Suppressor macrophage (primary cell): ENCODE measurements at regions not wholly inside any gene's neighbourhood (a gene's known extent, or its start where the extent isn't known, plus 50 kb on each side); places are given as distances from the start of the nearest gene placed in this dataset.
"Not testable (repeated sequence)": the region's sequence is repeated elsewhere in the genome, so short reads cannot be mapped to it uniquely, and the experiment has no call there.

Experiments used
- DNase-seq, 4 experiments: peaks; one replicate each; pipeline ENCODE4 v3.0.0-alpha.2; 2020 to 2022

GRCh38 chr9:26145938-26146337 lies 467.7 kb upstream of the TUSC1 start:
- no peak for DNase-seq

- no peak for DNase-seq
Observed at GRCh38 chr9:26142631-26143030, 464.4 kb upstream of the TUSC1 start.

DNA sequence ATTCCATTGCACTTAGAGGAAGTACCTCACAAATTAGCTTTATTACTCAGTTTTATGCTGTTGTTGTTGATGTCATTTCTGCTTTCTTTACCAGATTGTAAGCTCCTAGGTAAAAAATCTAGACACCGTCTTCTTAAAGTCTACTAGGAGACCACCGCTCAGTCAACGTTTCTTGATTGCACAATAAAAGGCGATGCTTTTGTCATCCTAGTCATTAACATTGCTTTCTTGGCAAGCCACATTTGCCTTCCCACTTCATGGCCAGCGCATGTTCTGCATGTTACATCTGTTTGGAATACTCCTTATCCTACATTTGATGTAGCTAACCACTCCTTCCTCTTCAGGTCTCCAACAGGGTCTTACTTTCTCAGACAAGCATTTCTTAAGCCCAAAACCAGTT lies 464.0 kb upstream of the TUSC1 start:
- no peak for DNase-seq

DNA sequence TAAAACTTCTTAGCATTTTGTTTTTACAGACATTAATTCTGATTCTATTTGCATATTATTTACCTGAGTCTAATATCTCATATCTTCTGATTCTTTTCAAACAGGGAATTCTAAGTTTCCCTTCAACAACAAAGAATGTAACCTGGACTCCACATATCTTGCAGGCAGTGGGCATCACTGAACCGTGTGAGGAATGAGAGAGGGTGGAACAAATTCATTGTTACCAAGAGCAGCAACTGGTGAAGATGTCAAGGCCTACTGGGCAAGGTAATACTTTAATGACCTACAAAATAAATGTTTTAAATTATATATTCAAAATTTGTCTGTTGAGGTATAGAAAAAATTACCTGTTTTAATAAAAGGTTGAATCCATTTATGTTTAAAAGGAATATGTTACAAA lies 455.3 kb upstream of the TUSC1 start:
- no peak for DNase-seq

- DNase-seq, result no peak
Observed at GRCh38 chr9:26132746-26133312, 454.6 kb upstream of the TUSC1 start.

- no peak for DNase-seq
Observed at GRCh38 chr9:26131886-26132285, 453.6 kb upstream of the TUSC1 start.

DNA sequence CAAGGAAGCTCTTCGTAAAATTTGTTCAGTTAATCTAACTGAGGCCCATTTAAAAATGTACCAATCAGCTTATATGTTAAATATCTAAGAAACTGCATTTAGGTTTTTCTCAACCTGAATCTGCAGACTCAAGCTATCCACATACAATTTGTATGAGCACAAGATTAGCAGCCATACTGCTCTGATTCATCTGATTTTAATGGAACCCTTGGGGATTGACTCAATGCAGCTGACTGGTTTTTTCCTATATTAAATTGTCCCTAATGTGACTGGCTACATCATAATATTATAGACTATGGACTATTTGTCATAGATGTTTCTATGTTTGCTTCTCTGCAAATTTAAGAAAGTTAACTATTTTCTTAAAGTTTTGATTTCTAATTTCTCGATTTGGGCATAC lies 451.0 kb upstream of the TUSC1 start:
- no peak for DNase-seq

DNA sequence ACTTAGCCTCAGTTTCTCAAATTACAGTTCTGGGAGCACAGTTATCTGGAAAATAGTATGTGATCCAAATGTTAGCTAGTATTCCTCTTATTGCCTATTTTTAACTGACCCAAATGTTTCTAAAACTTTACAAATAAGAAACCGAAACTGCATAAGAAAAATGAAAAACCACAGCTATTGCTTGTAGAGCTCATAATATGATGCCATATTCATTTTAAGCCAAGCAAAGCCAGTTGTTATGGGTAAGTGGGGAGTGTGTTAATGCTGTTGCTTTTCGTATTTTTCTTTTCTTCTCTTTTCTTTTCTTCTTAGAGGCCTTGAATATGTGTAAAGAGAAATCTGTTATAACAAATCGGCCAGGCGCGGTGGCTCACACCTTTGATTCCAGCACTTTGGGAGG lies 447.4 kb upstream of the TUSC1 start:
- no peak for DNase-seq

DNA sequence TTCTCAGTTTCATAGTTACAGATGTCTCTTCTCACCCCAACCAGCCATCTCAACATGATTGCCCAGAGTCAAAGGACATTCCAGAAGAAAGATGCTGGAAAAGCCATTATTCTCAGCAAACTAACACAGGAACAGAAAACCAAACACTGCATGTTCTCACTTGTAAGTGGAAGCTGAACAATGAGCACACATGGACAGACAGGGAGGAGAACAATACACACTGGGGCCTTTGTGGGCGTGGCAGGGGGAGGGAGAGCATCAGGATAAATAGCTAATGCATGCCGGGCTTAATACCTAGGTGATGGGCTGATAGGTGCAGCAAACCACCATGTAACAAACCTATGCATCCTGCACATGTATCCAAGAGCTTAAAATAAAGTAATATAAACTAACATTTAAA lies 437.8 kb upstream of the TUSC1 start:
- not testable (repeated sequence) for DNase-seq

DNA sequence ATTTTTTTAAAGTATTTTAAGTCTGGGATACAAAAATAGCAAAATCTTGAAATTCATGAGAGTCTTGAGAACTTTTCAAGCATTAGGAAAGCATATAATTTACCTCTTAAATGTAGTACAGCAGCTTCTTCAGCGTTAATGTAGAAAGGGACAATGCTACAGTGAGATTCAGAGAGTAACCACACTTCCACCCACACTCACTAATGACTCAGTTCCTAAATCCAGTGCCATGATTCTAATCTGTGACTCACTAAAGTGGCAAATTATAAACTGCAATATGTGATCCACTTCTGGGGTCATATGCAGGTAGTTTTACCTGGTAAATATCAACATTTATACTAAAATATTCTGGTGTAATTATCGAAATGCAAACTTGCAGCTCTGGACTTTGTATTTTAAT lies 434.5 kb upstream of the TUSC1 start:
- DNase-seq, result peak in 1 of 4 experiments; percentile 1

GRCh38 chr9:26086396-26086795 lies 408.2 kb upstream of the TUSC1 start:
- DNase-seq, result no peak

DNA sequence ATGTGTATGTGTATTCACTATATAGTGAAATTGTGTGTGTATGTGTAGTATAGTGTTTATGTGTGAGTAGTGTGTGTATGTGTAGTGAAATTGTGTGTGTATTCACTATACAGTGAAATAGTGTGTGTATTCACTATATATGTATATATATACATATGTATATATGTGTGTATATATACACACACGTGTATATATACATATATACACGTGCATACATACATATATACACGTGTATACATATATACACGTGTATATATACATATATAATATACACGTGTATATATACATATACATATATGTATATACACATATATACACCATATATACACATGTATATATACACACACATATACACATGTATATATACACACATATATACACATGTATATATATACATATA lies 403.6 kb upstream of the TUSC1 start:
- DNase-seq, result no peak

- DNase-seq, result no peak
Observed at GRCh38 chr9:26078706-26079105, 400.5 kb upstream of the TUSC1 start.

DNA sequence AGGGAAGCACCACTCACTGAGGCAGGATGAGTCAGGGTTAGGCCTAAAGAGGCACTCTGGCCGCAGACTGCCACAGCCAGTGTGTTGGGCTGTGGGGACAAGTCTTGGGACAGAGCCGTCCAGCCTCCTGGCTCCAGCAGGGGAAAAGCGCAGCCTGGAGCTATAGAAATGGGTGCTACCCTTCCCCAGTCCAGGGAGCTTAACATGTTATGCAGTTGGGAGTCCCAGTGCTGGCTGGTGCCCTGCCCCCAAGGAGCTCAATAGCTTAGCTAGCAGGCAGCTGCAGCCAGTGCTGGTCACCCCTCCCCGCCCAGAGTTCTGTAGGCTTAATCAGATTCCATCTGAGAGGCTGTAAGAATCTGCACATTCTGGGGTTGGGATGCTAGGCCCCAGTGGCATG lies 399.6 kb upstream of the TUSC1 start:
- DNase-seq, result no peak

- DNase-seq, result no peak
Observed at GRCh38 chr9:26067608-26068007, 389.4 kb upstream of the TUSC1 start.

DNA sequence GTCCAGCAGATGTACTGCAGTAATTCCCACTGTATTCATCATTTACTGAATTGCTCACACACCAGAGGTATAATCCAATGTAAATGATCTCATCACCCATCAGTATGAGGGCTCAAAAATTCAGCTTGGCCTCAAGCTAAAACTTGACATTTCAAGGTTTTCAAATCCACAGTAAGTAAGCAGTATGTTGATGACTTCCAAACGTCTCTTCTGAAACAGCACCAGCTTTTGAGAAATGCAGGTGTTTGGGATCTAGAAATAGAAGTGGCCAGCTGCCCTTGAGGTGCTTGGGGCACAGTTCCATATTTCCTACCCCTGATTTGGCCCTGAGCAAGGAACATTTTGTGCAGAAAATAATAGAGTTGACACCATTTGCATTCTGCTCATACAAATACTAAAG lies 388.0 kb upstream of the TUSC1 start:
- no peak for DNase-seq

GRCh38 chr9:26061948-26062575 lies 383.8 kb upstream of the TUSC1 start:
- no peak for DNase-seq

DNA sequence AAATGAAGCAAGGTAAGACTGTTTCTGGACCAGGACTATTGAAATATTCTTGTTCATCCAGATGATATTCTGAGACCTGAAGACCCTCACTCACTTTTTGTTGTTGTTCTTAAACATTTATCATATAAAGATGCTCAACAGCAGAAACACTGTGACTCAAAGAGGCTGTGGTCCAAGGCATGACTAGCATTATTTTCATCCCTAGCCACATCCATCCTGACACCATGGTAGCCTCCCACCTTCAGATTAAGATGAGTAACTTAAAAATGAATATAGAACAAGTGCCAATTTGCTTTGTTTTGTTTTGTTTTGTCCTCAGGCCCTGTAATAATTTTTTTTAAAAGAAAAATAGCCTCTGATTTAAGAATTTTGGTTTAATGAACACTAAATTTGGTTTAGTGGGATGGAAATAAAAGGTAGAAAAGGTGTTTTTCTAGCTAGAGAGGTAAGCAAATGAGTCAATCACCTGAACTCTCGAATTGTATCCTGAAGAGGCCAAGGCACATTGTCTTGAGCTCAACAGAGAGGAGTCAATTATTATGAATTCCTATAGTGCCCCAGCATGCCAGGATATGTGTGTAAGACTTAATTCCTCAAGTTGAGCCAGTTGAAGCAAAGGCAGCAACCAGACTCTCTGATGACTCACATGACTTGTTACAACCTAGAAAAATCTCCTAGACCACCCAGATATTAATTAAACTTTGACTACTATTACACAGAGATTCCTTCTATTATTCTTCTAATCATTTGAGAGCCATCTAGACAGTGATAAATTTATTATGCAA lies 380.1 kb upstream of the TUSC1 start:
- DNase-seq, result no peak

DNA sequence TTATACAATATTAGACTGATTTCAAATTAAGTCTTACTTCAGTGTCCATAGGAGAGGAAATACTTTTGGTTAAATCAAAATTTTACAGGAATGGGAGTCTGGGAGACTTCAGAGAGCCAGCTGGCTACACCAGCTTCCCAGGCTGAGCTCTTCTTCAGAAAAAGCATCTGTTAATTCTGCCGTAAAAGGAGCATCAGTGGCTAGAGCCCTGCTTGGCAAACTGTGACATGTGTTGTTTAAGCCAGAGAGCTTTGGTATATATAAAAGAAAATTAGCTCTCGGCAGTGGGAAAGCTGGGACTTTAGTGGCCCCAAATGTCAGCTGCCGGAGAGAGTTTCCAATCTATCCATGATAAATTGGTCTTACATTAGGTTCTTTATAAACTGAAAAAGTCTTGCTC lies 378.8 kb upstream of the TUSC1 start:
- no peak for DNase-seq

- DNase-seq, result no peak
Observed at GRCh38 chr9:26054600-26055520, 376.6 kb upstream of the TUSC1 start.

DNA sequence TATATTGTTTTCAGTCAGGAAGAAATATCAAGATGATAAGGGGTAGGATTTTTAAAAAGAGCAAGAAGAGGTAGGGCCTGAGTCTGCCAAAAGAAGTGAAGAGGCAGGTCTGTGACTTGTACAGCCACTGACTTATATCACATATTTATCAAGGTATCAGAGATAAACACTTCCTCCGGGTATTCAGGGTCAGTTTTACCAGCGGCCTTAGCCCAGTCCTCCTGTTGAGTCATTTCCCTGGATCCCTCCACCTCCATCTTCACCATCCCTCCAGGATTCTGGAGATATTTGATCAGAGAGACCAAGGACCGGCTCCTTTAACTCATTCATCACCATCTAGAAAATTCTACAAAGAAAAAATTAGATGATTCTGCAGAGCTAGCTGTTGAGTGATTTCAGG lies 375.7 kb upstream of the TUSC1 start:
- DNase-seq, result no peak

- DNase-seq, result no peak
Observed at GRCh38 chr9:26043431-26043830, 365.2 kb upstream of the TUSC1 start.

GRCh38 chr9:26034786-26035185 lies 356.5 kb upstream of the TUSC1 start:
- DNase-seq, result no peak
